Left ventricle myocardium superior (tissue), 1 donor: ENCODE measurements at regions not wholly inside any gene's neighbourhood (a gene's known extent, or its start where the extent isn't known, plus 50 kb on each side); places are given as distances from the start of the nearest gene placed in this dataset.

Experiments used
- ATAC-seq: fragments of 200-7000 bp; cut with Tn5 transposase; one replicate; pipeline ENCODE4 v1.9.1; 2020; ENCODE audit warnings: mild to moderate bottlenecking, moderate library complexity
- DNase-seq: peaks from one replicate; pipeline ENCODE4 v3.0.0-alpha.2; 2020
- intact Hi-C: fragments of 100-400 bp; cut with micrococcal nuclease; formaldehyde crosslinking; loops from one replicate; pipeline ENCODE4 v1.11.0; 2022
- donor health status: DM: no; HTN: yes; CAD: no; lungs with severe emphysema.

DNA sequence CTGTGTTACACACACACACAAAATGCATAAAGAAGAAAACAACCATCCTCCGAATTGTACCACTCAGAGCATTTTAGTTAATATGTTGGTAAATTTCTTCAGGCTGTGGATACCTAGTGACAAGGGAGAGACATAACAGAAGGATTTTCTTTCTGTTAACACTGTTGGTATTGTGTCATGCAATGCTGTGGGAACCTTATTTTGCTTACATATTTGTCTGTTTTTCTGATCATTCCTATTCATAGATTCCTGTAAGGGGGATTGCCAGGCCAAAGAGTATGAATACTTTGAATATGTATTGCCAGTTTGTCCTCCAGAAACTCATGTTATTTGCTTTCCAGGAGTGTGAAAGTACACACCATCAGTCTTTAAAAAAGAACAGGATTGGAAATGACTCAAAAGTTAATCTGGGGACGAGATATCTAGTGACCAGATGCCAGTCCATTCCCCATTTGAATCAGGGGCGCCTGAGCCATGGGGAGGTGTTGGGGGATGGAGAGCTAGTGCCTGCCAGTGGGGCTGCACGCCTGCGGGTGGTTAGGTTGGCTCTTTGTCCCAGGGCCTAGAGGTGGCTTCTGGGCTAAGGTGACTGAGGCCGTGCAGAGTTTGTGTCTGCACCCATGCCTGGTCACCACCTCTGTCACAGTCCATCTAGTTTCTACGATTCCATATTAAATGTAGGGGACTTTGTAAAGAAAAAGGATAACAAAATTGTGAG, 142.0 kb downstream of the PTPN20 start:
- peak; percentile 60 for ATAC-seq
- intact Hi-C loops = no loop called here
- no peak for DNase-seq

DNA sequence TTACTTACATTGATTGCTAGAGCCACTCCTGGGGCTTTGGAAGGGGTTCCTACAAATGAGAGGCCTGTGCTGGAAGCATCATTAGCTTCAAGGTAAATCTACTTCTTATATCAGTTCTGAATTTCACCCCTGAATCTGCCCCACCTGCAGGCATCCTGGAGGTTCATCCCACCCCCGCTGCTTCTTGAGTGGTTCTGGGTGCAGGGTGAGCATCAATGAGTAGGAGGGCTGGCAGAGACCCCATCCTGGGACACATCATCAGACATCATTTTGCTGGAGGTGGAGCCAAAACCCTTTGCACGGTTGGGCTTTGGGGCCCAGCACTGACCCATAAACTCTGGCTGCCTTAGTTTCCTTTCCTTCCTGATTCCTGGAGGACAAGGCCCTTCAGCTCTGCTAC, 143.7 kb downstream of the PTPN20 start:
- ATAC-seq = no peak
- intact Hi-C loops = no loop called here
- DNase-seq = no peak

DNA sequence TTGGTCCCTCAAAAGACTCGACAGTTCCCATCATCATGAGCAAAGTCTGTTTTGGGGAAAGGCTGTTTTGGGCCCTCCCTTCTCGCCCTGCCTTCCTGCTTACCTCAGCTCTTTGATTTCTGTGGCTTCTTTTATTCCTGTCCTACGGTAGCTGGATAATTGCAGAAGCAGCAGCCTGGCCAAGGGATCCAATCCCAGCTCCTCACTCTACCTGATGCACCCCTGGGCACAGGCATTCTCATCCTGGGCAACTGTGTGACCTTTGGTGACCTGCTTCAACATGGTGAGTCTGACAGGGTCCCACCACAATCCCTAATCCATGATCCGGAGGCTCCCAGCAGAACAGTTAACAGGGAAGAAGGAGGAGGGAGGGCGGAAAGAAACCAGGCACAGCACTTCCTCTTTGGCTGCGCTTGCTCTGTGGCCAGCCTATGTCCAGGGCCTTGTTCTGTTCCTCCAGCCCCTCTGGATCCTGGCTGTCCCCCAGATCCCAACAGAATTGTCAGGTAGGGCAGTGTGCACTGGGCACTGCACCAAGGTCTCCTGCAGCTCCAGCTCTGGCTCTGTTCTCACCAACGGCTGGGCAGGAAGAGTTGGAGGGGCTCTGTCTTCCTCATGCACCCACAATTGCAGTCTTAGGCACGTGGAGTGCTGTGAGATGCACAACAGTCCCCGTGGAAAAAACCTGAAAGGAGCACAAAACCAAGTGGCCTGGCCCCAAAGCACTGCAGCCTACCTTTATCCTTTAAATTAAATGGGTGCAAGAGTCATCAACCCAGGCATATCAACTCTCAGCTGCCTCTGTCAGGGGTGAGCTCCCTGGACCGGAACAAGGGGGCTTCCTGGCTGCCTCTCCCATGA, 144.4 kb downstream of the PTPN20 start:
- intact Hi-C loops = no loop called here
- no peak for DNase-seq
- peak; percentile 34 for ATAC-seq

DNA sequence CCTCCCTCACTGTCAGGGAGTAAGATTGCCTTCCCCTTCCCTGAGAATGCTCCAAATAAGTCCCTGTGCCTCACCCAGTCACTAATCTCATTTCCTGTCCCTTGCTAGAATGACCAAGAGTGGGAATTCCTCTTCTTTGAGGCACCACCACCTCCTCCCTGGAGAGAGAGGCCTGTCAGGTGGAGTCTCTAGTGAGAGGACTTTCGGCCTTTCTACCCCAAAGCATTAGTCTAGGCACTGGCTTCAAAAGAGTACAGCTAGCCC, 145.0 kb downstream of the PTPN20 start:
- intact Hi-C loops = no loop called here
- DNase-seq (no peak), ATAC-seq (no peak)

DNA sequence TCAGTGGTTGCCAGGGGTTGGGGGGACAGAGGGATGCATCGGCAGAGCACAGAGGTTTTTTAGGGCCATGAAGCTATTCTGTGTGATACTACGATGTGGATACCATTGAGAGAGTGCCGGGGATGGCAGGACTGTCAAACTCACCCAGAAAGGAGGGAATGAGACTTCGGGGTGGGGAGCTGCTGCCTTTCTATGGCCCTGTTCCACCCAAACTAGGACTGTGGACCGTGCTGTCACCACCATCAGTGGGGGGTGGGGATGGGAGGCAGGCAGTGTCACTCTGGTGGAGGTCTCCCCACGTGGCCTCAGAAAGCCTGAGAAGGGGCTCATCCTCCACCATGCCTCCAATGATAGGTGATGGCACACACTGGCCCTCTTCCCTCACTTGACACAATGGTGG, 146.2 kb downstream of the PTPN20 start:
- intact Hi-C loops = no loop called here
- no peak for DNase-seq
- ATAC-seq = no peak

DNA sequence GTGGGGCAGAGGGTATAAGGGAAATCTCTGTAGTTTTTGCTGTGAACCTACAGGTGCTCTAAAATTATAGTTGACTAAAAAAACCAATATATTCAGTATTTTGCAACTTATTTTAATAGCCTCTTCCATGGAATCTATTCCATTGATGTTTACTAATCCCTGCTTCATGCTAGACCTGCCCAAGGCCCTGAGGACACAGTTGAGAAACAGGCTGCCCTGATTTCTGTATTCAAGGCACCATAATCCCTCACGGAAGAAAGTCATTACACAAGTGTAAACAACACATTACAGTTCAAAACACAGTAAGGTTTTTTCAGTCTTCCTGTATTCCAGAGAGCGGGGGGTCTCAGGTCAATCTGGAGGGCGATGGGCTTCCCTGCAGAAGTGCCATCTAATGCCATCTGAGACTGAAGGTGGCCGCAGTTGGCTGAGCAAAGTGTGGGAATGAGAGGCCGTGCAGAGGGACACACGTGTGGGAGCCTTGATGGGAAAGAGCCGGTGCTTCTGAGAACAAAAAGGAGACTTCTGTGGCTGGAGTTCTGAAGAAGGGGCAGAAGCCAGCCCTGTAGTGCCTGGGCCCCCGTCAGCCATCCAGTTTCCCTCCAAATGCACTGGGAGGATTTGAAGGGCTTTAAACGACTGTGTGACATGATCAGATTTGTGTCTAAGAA, 146.9 kb downstream of the PTPN20 start:
- DNase-seq (no peak), ATAC-seq (no peak)
- intact Hi-C loops = no loop called here

DNA sequence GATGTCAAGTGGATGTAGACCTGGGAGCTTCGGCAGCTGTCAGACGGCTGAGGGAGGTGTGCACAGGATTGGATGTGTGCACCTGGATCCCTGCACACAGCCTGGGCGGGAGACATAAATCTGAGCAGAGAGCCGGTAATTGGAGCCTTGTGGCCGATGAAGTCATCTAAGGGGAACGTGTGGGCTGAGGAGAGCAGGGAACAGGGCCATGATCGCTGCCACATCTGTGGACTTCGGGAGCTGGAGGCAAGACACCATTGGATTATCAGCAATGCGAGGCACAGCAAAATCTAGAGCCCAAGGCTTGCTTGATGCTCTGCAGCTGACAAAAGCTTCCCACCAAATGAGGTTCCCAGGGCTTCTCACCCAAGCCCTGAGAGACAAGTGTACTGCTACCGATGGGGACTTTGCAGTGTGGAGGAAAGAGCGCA, 147.7 kb downstream of the PTPN20 start:
- DNase-seq = no peak
- ATAC-seq = no peak

DNA sequence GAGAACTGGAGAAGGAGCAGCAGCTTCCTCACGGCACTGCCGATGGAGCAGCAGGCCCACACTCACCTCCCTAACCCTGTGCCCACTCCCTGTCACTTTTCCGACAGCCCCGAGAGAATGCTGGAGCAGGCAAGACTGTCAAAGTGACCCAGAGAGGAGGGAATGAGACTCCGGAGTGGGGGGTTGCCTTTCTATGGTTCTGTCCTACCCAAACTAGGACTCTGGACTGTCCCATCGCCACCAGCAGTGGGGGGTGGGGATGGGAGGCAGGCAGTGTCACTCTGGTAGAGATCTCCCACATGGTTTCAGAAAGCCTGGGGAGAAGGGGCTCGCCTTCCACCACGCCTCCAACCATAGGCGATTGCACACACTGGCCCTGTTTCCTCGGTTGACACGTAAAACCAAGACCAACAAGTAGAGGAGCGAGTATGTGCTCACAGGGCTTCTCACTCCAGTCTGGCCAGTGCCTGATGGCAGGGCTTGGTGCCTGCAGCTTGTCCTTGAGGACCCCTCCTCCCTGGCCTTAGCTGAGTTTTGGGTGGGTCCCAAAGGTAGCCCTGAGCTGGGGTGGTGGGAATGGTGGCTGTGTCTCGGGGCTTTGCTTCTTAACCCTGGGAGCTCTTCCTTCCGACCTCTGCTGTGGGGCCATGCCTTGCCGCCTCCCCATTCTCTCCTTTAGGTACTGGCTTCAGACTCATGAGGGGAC, 148.5 kb downstream of the PTPN20 start:
- intact Hi-C loops = no loop called here
- no peak for ATAC-seq
- DNase-seq = no peak

More for the DNA sequence above, 147.7 kb downstream of the PTPN20 start:
- intact Hi-C loops = no loop called here

DNA sequence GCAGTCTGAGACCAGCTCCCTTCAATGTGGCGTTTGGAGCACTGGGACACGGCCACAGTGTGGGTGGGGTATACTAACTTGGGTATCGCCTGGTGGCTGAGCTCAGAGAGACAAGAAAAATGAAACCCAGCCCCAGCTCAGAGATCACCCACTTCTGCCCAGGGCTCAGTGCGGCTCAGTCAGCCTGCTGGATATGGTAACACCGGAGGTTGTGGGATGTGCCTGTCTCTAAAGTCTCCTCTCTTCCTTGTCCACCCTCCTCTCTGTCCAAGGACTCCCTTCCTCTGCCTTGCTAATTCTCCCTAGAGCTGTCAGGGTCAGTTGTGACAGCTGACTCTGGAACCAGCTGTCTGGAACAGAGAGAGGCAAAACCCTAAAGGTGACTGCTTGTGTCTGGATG, 149.1 kb downstream of the PTPN20 start:
- intact Hi-C loops = no loop called here
- ATAC-seq (no peak), DNase-seq (no peak)

DNA sequence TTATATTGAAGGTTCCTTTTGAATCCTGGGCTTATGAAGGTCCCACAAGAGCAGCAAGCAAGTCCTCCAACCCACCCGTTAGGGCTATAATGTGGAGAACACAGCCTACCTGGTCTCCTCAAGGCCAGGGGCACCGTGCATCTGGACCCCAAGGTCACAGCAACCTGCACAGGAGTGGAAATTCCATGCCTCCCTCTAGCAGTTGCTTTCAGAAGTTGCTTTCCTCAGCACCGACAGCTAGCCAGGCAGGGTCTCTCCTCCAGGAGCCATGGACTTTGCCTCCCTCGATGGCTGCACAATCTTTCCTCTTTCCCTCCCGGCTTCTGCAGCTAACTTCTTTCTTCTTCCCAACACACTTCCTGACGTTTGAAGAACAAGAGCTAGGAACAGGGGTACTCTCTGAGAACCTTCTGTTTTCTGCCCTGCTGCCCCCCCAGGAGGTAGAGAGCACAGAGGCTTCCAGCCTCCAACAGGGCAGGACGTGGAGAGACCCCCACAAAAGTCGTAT, 149.8 kb downstream of the PTPN20 start:
- DNase-seq (no peak), ATAC-seq (no peak)
- intact Hi-C loops = no loop called here

DNA sequence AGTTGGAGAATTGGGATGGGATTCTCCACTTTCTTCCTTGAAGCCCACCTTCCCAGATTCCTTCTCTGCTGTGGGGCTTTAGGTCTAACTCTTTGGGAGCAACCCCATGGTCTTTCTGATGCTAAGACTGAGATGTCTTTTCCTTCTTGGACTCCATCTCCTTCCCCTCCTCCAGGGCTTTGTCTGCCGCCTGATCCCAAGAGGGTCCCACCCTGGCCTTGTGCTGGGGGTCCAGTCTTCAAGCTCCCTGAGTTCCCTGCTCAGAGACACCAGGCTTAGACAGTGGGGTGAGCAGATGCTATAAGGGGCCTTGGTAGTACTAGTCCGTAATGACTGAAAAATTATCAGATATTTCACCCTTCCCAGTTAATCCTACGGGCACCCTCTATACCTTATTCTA, 150.5 kb downstream of the PTPN20 start:
- ATAC-seq (no peak), DNase-seq (no peak)
- intact Hi-C loops = no loop called here

DNA sequence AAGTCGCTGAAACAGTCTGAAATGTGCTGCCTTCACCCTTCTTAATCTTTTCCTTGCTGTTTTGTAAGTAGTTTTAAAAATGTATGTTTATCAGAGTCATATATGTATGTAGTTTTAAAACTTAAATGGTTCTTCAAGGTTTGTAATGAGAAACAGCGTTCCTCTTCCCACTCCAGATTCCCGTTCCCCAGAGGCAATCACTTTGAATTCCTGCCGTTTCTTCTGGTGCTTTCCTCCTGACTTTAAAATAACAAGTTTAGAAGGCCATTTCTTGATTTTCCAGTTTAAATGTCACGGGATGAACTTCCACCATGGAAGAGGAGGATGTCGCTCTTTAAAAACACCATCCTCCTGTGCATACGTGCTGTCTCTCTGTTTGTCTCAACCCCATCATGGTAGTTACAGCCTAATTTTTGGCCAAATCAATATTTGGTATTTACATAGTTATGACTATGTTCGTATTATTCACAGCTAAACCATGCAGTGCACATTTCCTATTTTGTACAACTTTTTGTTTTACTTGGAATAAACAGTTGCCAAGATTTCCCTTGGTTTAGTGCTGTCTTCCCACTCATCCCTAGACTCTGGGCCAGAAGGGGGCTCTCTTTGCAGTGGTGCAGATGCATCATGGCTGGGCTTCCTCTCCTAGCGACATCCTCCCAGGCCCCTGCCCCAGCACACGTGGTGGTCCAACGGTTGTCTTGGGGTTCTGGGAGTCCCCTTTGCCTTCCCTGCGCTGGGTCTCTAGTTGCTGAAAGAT, 151.4 kb downstream of the PTPN20 start:
- no peak for ATAC-seq
- intact Hi-C loops = no loop called here
- no peak for DNase-seq

DNA sequence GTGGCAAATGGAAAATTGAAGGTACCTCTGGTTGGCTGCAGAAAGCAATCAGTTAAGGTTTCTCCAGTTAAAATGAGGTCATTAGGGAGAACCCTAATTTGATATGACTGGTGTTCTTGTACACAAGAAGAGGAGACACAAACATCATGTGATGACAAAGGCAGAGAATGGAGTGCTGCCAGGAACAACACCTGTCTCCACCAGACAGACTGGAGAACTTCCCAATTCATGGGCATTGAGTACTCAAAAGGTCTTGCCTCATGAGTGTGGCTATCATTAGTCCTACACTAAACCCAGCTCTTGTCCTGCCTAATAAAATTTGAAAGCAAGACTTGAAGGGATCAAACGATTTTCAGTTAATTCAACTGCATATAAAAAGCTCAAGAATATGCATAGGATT, 152.6 kb downstream of the PTPN20 start:
- ATAC-seq (no peak), DNase-seq (no peak)
- intact Hi-C loops = no loop called here

DNA sequence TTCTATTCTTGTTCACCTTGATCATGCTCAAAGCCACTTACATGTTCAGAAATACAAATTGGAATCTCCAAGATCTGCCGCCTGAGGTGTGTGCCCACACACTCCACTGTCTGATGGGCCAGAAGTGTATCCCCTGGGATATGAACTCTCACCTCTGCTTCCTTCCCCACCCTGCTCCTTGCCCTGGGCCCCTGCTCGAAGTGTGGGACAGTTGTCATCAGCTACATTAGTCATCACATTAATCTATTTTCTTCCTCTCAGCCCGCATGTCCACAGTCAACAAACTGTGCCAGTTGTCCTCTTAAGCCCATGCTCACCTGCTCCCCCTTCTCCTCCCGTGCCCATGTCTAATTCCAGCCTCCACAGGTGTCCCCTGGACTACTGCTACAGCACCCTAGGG, 154.7 kb downstream of the PTPN20 start:
- intact Hi-C loops = no loop called here
- ATAC-seq = no peak
- DNase-seq = no peak

DNA sequence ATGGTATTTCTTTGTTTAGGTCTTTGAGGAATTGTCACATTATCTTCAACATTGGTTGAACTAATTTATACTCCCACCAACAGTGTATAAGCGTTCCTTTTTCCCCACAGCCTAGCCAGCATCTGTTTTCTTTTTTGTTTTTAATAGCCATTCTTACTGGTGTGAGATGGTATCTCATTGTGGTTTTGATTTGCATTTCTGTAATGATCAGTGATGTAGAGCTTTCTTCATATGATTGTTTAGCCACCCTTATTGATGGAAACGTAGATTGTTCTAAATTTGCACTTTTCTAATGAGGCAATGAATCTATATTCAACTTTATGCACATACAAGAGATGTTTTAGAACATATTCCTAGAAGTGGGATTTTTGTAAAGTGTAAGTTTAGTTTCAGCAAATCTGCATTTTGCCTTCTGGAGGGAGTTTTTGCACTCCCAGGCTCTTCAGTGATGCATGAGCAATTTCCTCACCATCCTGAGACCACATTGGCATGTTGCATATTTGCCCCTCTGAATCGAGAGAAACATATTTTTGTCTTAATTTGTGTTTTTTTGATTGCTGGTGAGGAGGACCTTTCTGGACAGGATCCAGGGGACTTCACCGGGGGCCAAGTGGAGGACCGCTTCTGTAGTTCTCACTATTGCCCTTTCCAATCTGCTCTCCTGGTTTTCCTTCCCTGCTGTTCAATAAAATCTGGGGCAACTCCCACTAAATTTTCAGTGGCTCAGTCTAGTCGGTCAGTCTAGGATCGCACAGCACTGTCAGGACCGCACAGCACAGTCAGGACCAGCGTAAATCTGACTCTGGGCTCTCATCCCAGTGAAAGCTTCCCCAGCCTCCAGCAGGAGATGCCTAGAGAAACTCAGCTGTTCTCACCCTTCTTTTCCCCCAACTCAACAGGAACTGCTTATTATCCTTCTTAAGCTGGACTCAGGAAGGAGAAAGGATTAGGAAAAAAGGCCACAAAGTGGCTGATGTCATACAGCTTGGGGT, 157.0 kb downstream of the PTPN20 start:
- ATAC-seq (no peak), DNase-seq (no peak)
- intact Hi-C loops = no loop called here

DNA sequence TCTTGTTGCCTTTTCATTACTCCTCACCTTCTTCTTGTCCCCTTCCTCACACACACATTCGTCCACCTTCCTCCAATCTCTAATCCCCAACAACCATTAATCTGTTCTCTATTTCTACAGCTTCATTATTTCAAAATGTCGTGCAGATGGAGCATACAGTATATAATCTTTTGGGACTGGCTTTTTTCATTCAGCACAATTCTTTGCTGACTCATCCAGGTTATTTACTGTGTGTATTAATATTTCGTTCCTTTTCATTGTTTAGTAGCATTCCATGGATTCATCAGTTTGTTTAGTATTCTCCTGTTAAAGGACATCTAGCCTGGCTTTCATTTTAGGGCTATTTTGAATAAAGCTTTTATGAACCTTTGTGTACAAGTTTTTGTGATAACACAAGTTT, 159.3 kb downstream of the PTPN20 start:
- DNase-seq (no peak), ATAC-seq (no peak)
- intact Hi-C loops = no loop called here

DNA sequence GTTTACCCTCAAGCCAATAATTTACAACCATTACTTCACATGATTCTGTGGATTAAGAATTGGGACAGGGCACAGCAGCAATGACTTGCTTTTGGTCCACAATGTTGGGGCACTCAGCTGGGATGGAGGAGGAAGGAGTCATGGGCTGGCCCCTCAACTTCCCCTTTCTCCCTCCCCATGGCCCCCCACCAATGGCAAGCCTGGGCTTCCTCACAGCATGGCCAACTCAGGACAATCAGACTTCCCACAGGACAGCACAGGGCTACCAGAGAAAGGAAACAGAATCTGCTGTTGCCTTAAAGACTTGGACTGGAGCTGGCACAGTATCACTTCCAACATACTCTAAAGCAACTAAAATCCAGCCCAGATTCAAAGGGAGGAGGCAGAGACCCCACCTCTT, 160.7 kb downstream of the PTPN20 start:
- no peak for DNase-seq
- ATAC-seq = no peak
- intact Hi-C loops = no loop called here

DNA sequence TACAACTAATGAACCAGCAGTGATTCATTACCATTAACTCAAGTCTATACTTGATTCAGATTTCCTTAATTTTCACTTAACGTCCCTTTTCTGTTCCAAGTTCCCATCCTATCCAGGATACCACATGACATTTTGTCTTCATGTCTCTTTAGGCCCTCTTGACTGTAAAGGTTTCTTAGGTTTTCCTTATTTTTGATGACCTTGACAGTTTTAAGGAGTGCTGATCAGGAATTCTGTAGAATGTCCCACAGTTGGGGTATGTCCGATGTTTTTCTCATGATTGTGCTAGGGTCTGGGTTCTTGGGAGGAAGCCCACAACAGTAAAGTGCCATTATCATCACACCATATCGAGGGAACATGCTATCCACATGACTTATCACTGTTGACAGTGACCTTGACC, 162.7 kb downstream of the PTPN20 start:
- intact Hi-C loops = no loop called here
- DNase-seq (no peak), ATAC-seq (no peak)
